GM21423 (cell line): ENCODE measurements at regions not wholly inside any gene's neighbourhood (a gene's known extent, or its start where the extent isn't known, plus 50 kb on each side); places are given as distances from the start of the nearest gene placed in this dataset.

Source experiments
- ATAC-seq: cut with Tn5 transposase; IDR thresholded peaks from one replicate; pipeline ENCODE4 v1.9.1; 2021; ENCODE audit warnings: mild to moderate bottlenecking, moderate library complexity; ENCODE audit not compliant: unreplicated experiment

GRCh38 chr4:13184199-13184598 is 299.9 kb downstream of the RAB28 start:
- no peak for ATAC-seq

GRCh38 chr4:13182133-13182532 is 302.0 kb downstream of the RAB28 start:
- ATAC-seq = no peak

GRCh38 chr4:13181681-13182080 is 302.5 kb downstream of the RAB28 start:
- ATAC-seq = no peak

- ATAC-seq = no peak
Observed at GRCh38 chr4:13180701-13181100, 303.4 kb downstream of the RAB28 start.

- no peak for ATAC-seq
Observed at GRCh38 chr4:13178621-13179020, 305.5 kb downstream of the RAB28 start.

GRCh38 chr4:13176741-13177142 is 307.4 kb downstream of the RAB28 start:
- no peak for ATAC-seq

- ATAC-seq = no peak
Observed at GRCh38 chr4:13174926-13175325, 309.2 kb downstream of the RAB28 start.

- no peak for ATAC-seq
Observed at GRCh38 chr4:13174001-13174400, 310.1 kb downstream of the RAB28 start.

- ATAC-seq = no peak
Observed at GRCh38 chr4:13171292-13172057, 312.7 kb downstream of the RAB28 start.

- no peak for ATAC-seq
Observed at GRCh38 chr4:13169731-13170525, 314.2 kb downstream of the RAB28 start.

GRCh38 chr4:13168326-13168725 is 315.8 kb downstream of the RAB28 start:
- ATAC-seq = no peak

- no peak for ATAC-seq
Observed at GRCh38 chr4:13166214-13166613, 317.9 kb downstream of the RAB28 start.

GRCh38 chr4:13164783-13165331 is 319.3 kb downstream of the RAB28 start:
- ATAC-seq = no peak

- ATAC-seq = no peak
Observed at GRCh38 chr4:13162886-13163285, 321.3 kb downstream of the RAB28 start.

- ATAC-seq = no peak
Observed at GRCh38 chr4:13160920-13161319, 323.2 kb downstream of the RAB28 start.

- no peak for ATAC-seq
Observed at GRCh38 chr4:13159041-13159620, 325.0 kb downstream of the RAB28 start.

- ATAC-seq = no peak
Observed at GRCh38 chr4:13151194-13151593, 332.9 kb downstream of the RAB28 start.

GRCh38 chr4:13143222-13144070 is 340.7 kb downstream of the RAB28 start:
- ATAC-seq = no peak

- ATAC-seq = no peak
Observed at GRCh38 chr4:13142726-13143125, 341.4 kb downstream of the RAB28 start.

GRCh38 chr4:13142191-13142590 is 341.9 kb downstream of the RAB28 start:
- no peak for ATAC-seq

GRCh38 chr4:13137390-13137789 is 346.8 kb downstream of the RAB28 start:
- no peak for ATAC-seq
